AG04449 (cell line): ENCODE measurements at regions not wholly inside any gene's neighbourhood (a gene's known extent, or its start where the extent isn't known, plus 50 kb on each side); places are given as distances from the start of the nearest gene placed in this dataset.

Source experiments
- CTCF ChIA-PET: fragments of 350-600 bp; formaldehyde crosslinking; extraction: SDS; loops from one replicate; lab custom pipeline; 2021; ENCODE audit warnings: antibody characterized with exemption; lab: Yijun Ruan, JAX
- POLR2A ChIA-PET: fragments of 400-600, 350-600 bp; formaldehyde crosslinking; extraction: SDS; loops from one replicate; lab custom pipeline; 2020; ENCODE audit warnings: antibody characterized with exemption, inconsistent platforms; lab: Yijun Ruan, JAX
- DNase-seq: peaks from one replicate; pipeline ENCODE4 v3.0.0-alpha.2; 2010; ENCODE audit warnings: low read depth, low spot score
- H3K4me3 ChIP-seq: 2 replicates; pipeline ENCODE4 v1.5.1; 2011; ENCODE audit warnings: low read depth, mild to moderate bottlenecking, control low read depth, low read length
- TF ChIP-seq, protein P1 (sequence below): IDR thresholded peaks from one replicate; pipeline ENCODE4 v1.5.1; 2011; ENCODE audit warnings: mild to moderate bottlenecking, moderate library complexity, low read length, control low read depth, inconsistent platforms; ENCODE audit not compliant: insufficient read depth; ENCODE audit errors: missing control alignments

DNA sequence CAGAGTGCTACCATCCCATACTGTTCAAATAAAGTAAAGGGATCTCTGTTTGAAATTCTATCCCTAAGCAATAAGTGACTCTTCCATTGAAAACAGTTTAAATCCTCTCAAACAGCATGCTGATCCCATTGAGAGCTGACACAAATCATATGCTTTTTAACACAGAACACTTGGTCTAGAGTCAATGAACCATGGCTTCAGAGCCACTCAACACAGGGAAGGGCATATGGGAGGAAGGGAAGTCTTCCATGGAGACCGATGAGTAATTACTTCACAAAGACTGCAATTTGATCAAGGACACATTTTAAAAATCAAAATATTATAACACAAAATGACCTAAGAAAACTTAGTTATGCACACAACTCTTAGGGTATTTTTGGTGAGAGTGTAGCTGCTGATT lies 1073.0 kb upstream of the MAP3K7 start:
- no peak for DNase-seq
- TF ChIP-seq, protein P1, sequence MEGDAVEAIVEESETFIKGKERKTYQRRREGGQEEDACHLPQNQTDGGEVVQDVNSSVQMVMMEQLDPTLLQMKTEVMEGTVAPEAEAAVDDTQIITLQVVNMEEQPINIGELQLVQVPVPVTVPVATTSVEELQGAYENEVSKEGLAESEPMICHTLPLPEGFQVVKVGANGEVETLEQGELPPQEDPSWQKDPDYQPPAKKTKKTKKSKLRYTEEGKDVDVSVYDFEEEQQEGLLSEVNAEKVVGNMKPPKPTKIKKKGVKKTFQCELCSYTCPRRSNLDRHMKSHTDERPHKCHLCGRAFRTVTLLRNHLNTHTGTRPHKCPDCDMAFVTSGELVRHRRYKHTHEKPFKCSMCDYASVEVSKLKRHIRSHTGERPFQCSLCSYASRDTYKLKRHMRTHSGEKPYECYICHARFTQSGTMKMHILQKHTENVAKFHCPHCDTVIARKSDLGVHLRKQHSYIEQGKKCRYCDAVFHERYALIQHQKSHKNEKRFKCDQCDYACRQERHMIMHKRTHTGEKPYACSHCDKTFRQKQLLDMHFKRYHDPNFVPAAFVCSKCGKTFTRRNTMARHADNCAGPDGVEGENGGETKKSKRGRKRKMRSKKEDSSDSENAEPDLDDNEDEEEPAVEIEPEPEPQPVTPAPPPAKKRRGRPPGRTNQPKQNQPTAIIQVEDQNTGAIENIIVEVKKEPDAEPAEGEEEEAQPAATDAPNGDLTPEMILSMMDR = no peak
- ChIA-PET CTCF (no interaction called here), POLR2A (no interaction called here)
- no peak overlapping the region for H3K4me3 ChIP-seq

DNA sequence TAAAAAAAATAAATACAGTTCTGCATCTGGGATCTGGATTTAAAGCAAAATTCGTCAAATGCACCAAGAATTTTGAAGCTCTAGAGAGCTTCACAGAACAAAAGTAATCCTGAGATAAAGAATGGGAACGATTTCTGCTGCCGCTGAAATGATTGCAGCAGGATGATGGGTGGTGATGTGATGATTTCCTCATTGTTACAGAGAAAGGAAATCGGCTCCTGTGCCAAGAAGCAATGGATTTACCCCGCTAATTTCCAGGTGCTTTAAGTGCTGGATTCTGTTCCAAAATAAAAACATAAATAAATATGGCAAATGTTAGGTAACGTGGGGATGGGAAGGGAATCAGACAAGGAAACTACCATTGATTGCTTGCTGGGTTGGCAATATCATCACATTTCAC lies 1067.9 kb upstream of the MAP3K7 start:
- DNase-seq = no peak
- H3K4me3 ChIP-seq = no peak overlapping the region
- TF ChIP-seq, protein P1 = no peak
- ChIA-PET CTCF (no interaction called here), POLR2A (no interaction called here)

DNA sequence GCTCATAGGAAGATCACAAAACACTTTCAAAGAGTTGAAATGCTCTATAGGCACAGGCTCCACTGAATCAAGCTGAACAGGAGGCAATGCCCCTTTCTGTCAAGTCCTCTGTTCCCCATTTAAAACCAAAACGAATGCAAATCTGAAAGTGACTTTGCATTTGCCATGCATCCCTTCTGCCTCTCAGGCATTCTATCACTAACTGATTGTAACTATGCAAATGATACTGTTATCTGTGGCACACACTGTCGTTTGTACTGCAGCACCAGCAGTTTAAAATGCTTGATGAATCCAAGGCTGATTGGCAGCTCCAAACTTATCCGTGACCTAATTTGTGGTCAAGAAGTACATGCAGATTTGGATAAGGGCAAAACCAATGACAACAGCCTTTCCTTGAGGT lies 1067.5 kb upstream of the MAP3K7 start:
- ChIA-PET POLR2A (no interaction called here), CTCF (no interaction called here)
- DNase-seq = no peak
- TF ChIP-seq, protein P1 = no peak
- H3K4me3 ChIP-seq = no peak overlapping the region

DNA sequence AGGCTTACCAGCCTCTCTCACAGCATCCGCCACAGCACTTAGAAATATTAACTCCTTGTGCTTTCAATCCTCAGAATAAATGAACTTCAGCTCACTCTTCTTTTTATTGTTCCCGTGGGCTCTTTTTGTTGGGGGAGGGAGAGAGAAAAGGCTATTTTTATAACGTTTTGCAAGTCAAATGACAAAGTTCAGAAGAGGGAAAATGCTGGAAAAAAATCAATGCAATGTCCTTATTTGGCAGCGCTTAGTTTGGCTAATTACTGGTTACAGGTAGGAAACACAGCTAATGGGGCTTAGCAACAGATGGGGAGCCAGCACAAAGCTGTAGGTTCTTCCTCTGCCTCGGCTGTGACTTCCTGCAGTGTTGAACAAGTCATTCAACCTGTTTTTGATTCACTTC lies 1067.0 kb upstream of the MAP3K7 start:
- CTCF ChIA-PET = no interaction called here
- TF ChIP-seq, protein P1 = no peak
- no peak overlapping the region for H3K4me3 ChIP-seq
- DNase-seq = no peak
- POLR2A ChIA-PET = no interaction called here

DNA sequence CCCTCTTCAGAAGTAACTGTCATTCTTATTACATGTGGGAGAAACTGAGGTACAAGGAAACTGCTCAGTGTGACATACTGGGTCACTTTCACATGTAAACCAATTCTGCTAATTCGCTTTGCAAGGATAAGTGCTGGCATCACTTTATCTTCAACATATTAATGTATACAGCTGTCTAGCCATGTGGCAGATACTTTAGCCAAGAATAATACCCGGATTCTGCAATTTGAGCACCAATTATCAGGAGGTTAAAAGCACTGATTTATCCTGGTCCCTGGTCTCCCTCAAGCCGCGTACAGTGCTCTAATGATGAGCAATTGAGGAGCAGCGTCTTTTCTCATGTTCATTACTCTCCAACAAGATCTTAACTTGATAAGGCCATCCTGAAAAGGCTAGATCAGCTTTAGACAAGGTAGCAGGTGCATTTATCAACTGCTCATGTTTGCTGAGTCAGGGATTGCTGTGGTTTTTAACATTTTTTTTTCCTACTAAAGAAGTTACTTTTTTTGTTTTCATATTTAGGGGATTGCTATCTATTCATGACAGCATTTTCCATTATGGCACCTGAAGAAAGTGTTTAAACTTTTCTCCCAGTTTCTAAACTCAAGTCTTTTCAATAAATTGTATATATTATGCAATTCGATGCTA lies 1066.3 kb upstream of the MAP3K7 start:
- ChIA-PET CTCF (no interaction called here), POLR2A (no interaction called here)
- TF ChIP-seq, protein P1 = no peak
- no peak overlapping the region for H3K4me3 ChIP-seq
- DNase-seq = no peak

DNA sequence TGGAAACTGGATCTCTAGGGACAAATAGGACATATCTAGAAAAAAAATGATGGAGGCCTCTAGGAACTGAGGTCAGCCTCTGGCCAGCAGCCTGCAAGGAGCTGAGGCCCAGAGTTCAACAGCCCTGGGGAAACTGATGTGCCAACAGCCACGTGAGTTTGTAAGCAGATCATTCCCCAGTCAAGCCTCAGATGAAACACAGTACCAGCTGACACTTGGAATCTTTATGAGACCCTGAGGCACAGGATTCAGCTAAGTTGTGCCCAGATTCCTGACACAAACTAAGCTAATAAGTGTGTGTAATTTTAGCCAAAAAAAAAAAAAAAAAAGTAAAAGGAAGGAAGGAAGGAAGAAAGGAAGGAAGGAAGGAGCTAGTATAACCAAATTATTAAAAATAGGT lies 1059.8 kb upstream of the MAP3K7 start:
- POLR2A ChIA-PET = no interaction called here

More for the DNA sequence above, 1059.8 kb upstream of the MAP3K7 start:
- CTCF ChIA-PET = no interaction called here
- H3K4me3 ChIP-seq = no peak overlapping the region
- no peak for DNase-seq
- TF ChIP-seq, protein P1 = no peak
